ENCODE measurements at regions not wholly inside any gene's neighbourhood (a gene's known extent, or its start where the extent isn't known, plus 50 kb on each side); places are given as distances from the start of the nearest gene placed in this dataset.

- no peaks in the 10 kb centered on the region for H3K4me1 ChIP-seq (ENCODE audit: control insufficient read depth, insufficient read depth, low read depth, low read length)
- no peak overlapping the region for H2BK120ac ChIP-seq (ENCODE audit: low read depth, low read length)
- H3K18ac ChIP-seq (ENCODE audit: low read depth in 1 of 2, low read length in 2 of 2) = no peak overlapping the region
- H3K36me3 ChIP-seq (ENCODE audit: control insufficient read depth in 1 of 2, insufficient read depth in 2 of 2, low read depth in 1 of 2, low read length in 2 of 2) = no peaks in the 10 kb centered on the region
- H3K27me3 ChIP-seq (ENCODE audit: control insufficient read depth in 1 of 2, insufficient read depth in 1 of 2, low read length in 2 of 2) = no peaks in the 10 kb centered on the region
- no peak overlapping the region for H3K14ac ChIP-seq (ENCODE audit: low read length in 2 of 2)
- 60% methylated on average over 7 of the region's 7 CpGs for WGBS
- H3K4me2 ChIP-seq (ENCODE audit: low read length, poor library complexity, severe bottlenecking) = no peak overlapping the region
- H3K4ac ChIP-seq (ENCODE audit: low read depth in 1 of 2, low read length in 2 of 2) = no peak overlapping the region
- H2BK5ac ChIP-seq (ENCODE audit: low read depth, low read length, poor library complexity, severe bottlenecking) = no peak overlapping the region
- peak overlapping the region in 1 of 2 experiments; percentile 46 for H3K4me3 ChIP-seq (ENCODE audit: insufficient read depth in 1 of 2, low read depth in 1 of 2, low read length in 2 of 2)
- H3K9me3 ChIP-seq (ENCODE audit: control insufficient read depth, low read length) = no peaks in the 10 kb centered on the region
- H2AK5ac ChIP-seq (ENCODE audit: low read length, severe bottlenecking) = no peak overlapping the region
- no peak for DNase-seq
- no peak overlapping the region for H2AFZ ChIP-seq (ENCODE audit: low read depth, low read length)
- H2BK15ac ChIP-seq (ENCODE audit: low read depth, poor library complexity, severe bottlenecking) = no peak overlapping the region
- H3K27ac ChIP-seq (ENCODE audit: low read length, poor library complexity, severe bottlenecking) = no peak overlapping the region
- no peak overlapping the region for H4K8ac ChIP-seq (ENCODE audit: low read length)
- H3K79me1 ChIP-seq (replicated peaks; ENCODE audit: low read length, poor library complexity, severe bottlenecking) = no peaks in the 10 kb centered on the region
- no peak overlapping the region for H3K23ac ChIP-seq (ENCODE audit: low read length in 2 of 2)
- no peak overlapping the region for H4K91ac ChIP-seq (ENCODE audit: low read length)
- H3K9ac ChIP-seq (ENCODE audit: low read length) = peak overlapping the region; percentile 66
- H2BK12ac ChIP-seq (ENCODE audit: low read length in 2 of 2) = no peak overlapping the region
Measured at GRCh38 chr1:60989749-60990713, 92.3 kb upstream of the NFIA start.

GRCh38 chr1:60988891-60989290 is 93.5 kb upstream of the NFIA start:
- no peak overlapping the region for H3K4me2 ChIP-seq (ENCODE audit: low read length, poor library complexity, severe bottlenecking)
- no peak overlapping the region for H3K18ac ChIP-seq (ENCODE audit: low read depth in 1 of 2, low read length in 2 of 2)
- H3K4me3 ChIP-seq (ENCODE audit: insufficient read depth in 1 of 2, low read depth in 1 of 2, low read length in 2 of 2) = peak overlapping the region in 1 of 2 experiments; percentile 46
- no peak overlapping the region for H2BK15ac ChIP-seq (ENCODE audit: low read depth, poor library complexity, severe bottlenecking)
- H2BK120ac ChIP-seq (ENCODE audit: low read depth, low read length) = no peak overlapping the region
- 63% methylated on average over 2 of the region's 2 CpGs for WGBS
- H2BK12ac ChIP-seq (ENCODE audit: low read length in 2 of 2) = no peak overlapping the region
- H3K27ac ChIP-seq (ENCODE audit: low read length, poor library complexity, severe bottlenecking) = no peak overlapping the region
- no peaks in the 10 kb centered on the region for H3K27me3 ChIP-seq (ENCODE audit: control insufficient read depth in 1 of 2, insufficient read depth in 1 of 2, low read length in 2 of 2)
- DNase-seq = no peak
- H2BK5ac ChIP-seq (ENCODE audit: low read depth, low read length, poor library complexity, severe bottlenecking) = no peak overlapping the region
- no peak overlapping the region for H4K8ac ChIP-seq (ENCODE audit: low read length)
- no peak overlapping the region for H2AFZ ChIP-seq (ENCODE audit: low read depth, low read length)
- H3K79me1 ChIP-seq (replicated peaks; ENCODE audit: low read length, poor library complexity, severe bottlenecking) = no peaks in the 10 kb centered on the region
- H3K14ac ChIP-seq (ENCODE audit: low read length in 2 of 2) = no peak overlapping the region
- no peak overlapping the region for H3K4ac ChIP-seq (ENCODE audit: low read depth in 1 of 2, low read length in 2 of 2)
- H3K36me3 ChIP-seq (ENCODE audit: control insufficient read depth in 1 of 2, insufficient read depth in 2 of 2, low read depth in 1 of 2, low read length in 2 of 2) = no peaks in the 10 kb centered on the region
- H3K4me1 ChIP-seq (ENCODE audit: control insufficient read depth, insufficient read depth, low read depth, low read length) = no peaks in the 10 kb centered on the region
- H3K9ac ChIP-seq (ENCODE audit: low read length) = no peak overlapping the region
- no peak overlapping the region for H2AK5ac ChIP-seq (ENCODE audit: low read length, severe bottlenecking)
- no peak overlapping the region for H3K23ac ChIP-seq (ENCODE audit: low read length in 2 of 2)
- no peak overlapping the region for H4K91ac ChIP-seq (ENCODE audit: low read length)
- H3K9me3 ChIP-seq (ENCODE audit: control insufficient read depth, low read length) = no peaks in the 10 kb centered on the region

GRCh38 chr1:60987904-60988303 is 94.5 kb upstream of the NFIA start:
- Histone ChIP-seq H4K8ac (ENCODE audit: low read length) (no peak overlapping the region), H4K91ac (ENCODE audit: low read length) (no peak overlapping the region), H2BK12ac (ENCODE audit: low read length in 2 of 2) (no peak overlapping the region), H3K27ac (ENCODE audit: low read length, poor library complexity, severe bottlenecking) (no peak overlapping the region), H3K36me3 (ENCODE audit: control insufficient read depth in 1 of 2, insufficient read depth in 2 of 2, low read depth in 1 of 2, low read length in 2 of 2) (no peaks in the 10 kb centered on the region), H3K14ac (ENCODE audit: low read length in 2 of 2) (no peak overlapping the region), H3K18ac (ENCODE audit: low read depth in 1 of 2, low read length in 2 of 2) (no peak overlapping the region), H2AFZ (ENCODE audit: low read depth, low read length) (no peak overlapping the region), H3K4me2 (ENCODE audit: low read length, poor library complexity, severe bottlenecking) (no peak overlapping the region), H2BK120ac (ENCODE audit: low read depth, low read length) (no peak overlapping the region), H3K23ac (ENCODE audit: low read length in 2 of 2) (no peak overlapping the region), H3K9ac (ENCODE audit: low read length) (no peak overlapping the region), H3K27me3 (ENCODE audit: control insufficient read depth in 1 of 2, insufficient read depth in 1 of 2, low read length in 2 of 2) (no peaks in the 10 kb centered on the region), H3K79me1 (replicated peaks; ENCODE audit: low read length, poor library complexity, severe bottlenecking) (no peaks in the 10 kb centered on the region), H3K9me3 (ENCODE audit: control insufficient read depth, low read length) (no peaks in the 10 kb centered on the region), H3K4me1 (ENCODE audit: control insufficient read depth, insufficient read depth, low read depth, low read length) (no peaks in the 10 kb centered on the region), H3K4me3 (ENCODE audit: insufficient read depth in 1 of 2, low read depth in 1 of 2, low read length in 2 of 2) (no peak overlapping the region), H2AK5ac (ENCODE audit: low read length, severe bottlenecking) (no peak overlapping the region), H3K4ac (ENCODE audit: low read depth in 1 of 2, low read length in 2 of 2) (no peak overlapping the region), H2BK15ac (ENCODE audit: low read depth, poor library complexity, severe bottlenecking) (no peak overlapping the region), H2BK5ac (ENCODE audit: low read depth, low read length, poor library complexity, severe bottlenecking) (no peak overlapping the region)
- 93% methylated on average over 3 of the region's 3 CpGs for WGBS
- no peak for DNase-seq

- 81% methylated on average over 7 of the region's 7 CpGs for WGBS
- Histone ChIP-seq H3K4ac (ENCODE audit: low read depth in 1 of 2, low read length in 2 of 2) (no peak overlapping the region), H3K4me1 (ENCODE audit: control insufficient read depth, insufficient read depth, low read depth, low read length) (no peaks in the 10 kb centered on the region), H3K36me3 (ENCODE audit: control insufficient read depth in 1 of 2, insufficient read depth in 2 of 2, low read depth in 1 of 2, low read length in 2 of 2) (no peaks in the 10 kb centered on the region), H2BK12ac (ENCODE audit: low read length in 2 of 2) (no peak overlapping the region), H3K79me1 (replicated peaks; ENCODE audit: low read length, poor library complexity, severe bottlenecking) (no peaks in the 10 kb centered on the region), H3K9me3 (ENCODE audit: control insufficient read depth, low read length) (no peaks in the 10 kb centered on the region), H3K4me2 (ENCODE audit: low read length, poor library complexity, severe bottlenecking) (no peak overlapping the region), H2AFZ (ENCODE audit: low read depth, low read length) (no peak overlapping the region), H3K27ac (ENCODE audit: low read length, poor library complexity, severe bottlenecking) (no peak overlapping the region), H4K91ac (ENCODE audit: low read length) (no peak overlapping the region), H2BK5ac (ENCODE audit: low read depth, low read length, poor library complexity, severe bottlenecking) (no peak overlapping the region), H2BK15ac (ENCODE audit: low read depth, poor library complexity, severe bottlenecking) (no peak overlapping the region), H3K27me3 (ENCODE audit: control insufficient read depth in 1 of 2, insufficient read depth in 1 of 2, low read length in 2 of 2) (no peaks in the 10 kb centered on the region), H2AK5ac (ENCODE audit: low read length, severe bottlenecking) (no peak overlapping the region), H4K8ac (ENCODE audit: low read length) (no peak overlapping the region), H3K9ac (ENCODE audit: low read length) (peak overlapping the region; percentile 35), H2BK120ac (ENCODE audit: low read depth, low read length) (no peak overlapping the region), H3K23ac (ENCODE audit: low read length in 2 of 2) (no peak overlapping the region), H3K18ac (ENCODE audit: low read depth in 1 of 2, low read length in 2 of 2) (no peak overlapping the region), H3K14ac (ENCODE audit: low read length in 2 of 2) (no peak overlapping the region), H3K4me3 (ENCODE audit: insufficient read depth in 1 of 2, low read depth in 1 of 2, low read length in 2 of 2) (no peak overlapping the region)
- no peak for DNase-seq
Measured at GRCh38 chr1:60984062-60984799, 98.1 kb upstream of the NFIA start.
